HG03575 (cell line): ENCODE measurements at regions not wholly inside any gene's neighbourhood (a gene's known extent, or its start where the extent isn't known, plus 50 kb on each side); places are given as distances from the start of the nearest gene placed in this dataset.

ENCODE experiments used
- ATAC-seq: cut with Tn5 transposase; IDR thresholded peaks from one replicate; pipeline ENCODE4 v1.9.1; 2021; ENCODE audit not compliant: unreplicated experiment, insufficient number of reproducible peaks, low FRiP score; ENCODE audit errors: extremely low read depth

- ATAC-seq: no peak
These were observed 167.1 kb upstream of the SOX5 start for GRCh38 chr12:24116548-24116947.

- no peak for ATAC-seq
These were observed 164.2 kb upstream of the SOX5 start for GRCh38 chr12:24113701-24114100.

- ATAC-seq: no peak
These were observed 162.1 kb upstream of the SOX5 start for GRCh38 chr12:24111616-24112015.

- no peak for ATAC-seq
These were observed 161.6 kb upstream of the SOX5 start for GRCh38 chr12:24111086-24111485.

- ATAC-seq: peak; percentile 93
These were observed 160.0 kb upstream of the SOX5 start for GRCh38 chr12:24109381-24110039.

- no peak for ATAC-seq
These were observed 153.2 kb upstream of the SOX5 start for GRCh38 chr12:24102676-24103075.

- no peak for ATAC-seq
These were observed 150.1 kb upstream of the SOX5 start for GRCh38 chr12:24099576-24099975.

- ATAC-seq: no peak
These were observed 145.8 kb upstream of the SOX5 start for GRCh38 chr12:24095245-24095644.

GRCh38 chr12:24089510-24089890 is 140.0 kb upstream of the SOX5 start:
- ATAC-seq: no peak

GRCh38 chr12:24088751-24089509 is 139.5 kb upstream of the SOX5 start:
- ATAC-seq: no peak

- ATAC-seq: no peak
These were observed 137.8 kb upstream of the SOX5 start for GRCh38 chr12:24087294-24087693.

- ATAC-seq: no peak
These were observed 135.3 kb upstream of the SOX5 start for GRCh38 chr12:24084800-24085199.

GRCh38 chr12:24083838-24084237 is 134.4 kb upstream of the SOX5 start:
- no peak for ATAC-seq

GRCh38 chr12:24081606-24082005 is 132.1 kb upstream of the SOX5 start:
- ATAC-seq: no peak

GRCh38 chr12:24081092-24081529 is 131.6 kb upstream of the SOX5 start:
- no peak for ATAC-seq

GRCh38 chr12:24080465-24080864 is 131.0 kb upstream of the SOX5 start:
- ATAC-seq: no peak

- ATAC-seq: no peak
These were observed 129.6 kb upstream of the SOX5 start for GRCh38 chr12:24079083-24079482.

- no peak for ATAC-seq
These were observed 128.9 kb upstream of the SOX5 start for GRCh38 chr12:24078318-24078765.

GRCh38 chr12:24077161-24077560 is 127.7 kb upstream of the SOX5 start:
- ATAC-seq: no peak

- ATAC-seq: no peak
These were observed 126.2 kb upstream of the SOX5 start for GRCh38 chr12:24075650-24076049.
